ENCODE measurements at regions not wholly inside any gene's neighbourhood (a gene's known extent, or its start where the extent isn't known, plus 50 kb on each side); places are given as distances from the start of the nearest gene placed in this dataset.

- Histone ChIP-seq H3K27me3 (ENCODE audit: control insufficient read depth in 2 of 2, insufficient read depth in 2 of 2, low read length in 2 of 2) (peaks cover 0 to 13% of the 10 kb centered on the region in 2 experiments; a peak in 2 of 5 replicates), H3K4me1 (replicated peaks in 1 of 2; ENCODE audit: control insufficient read depth in 2 of 2, insufficient read depth in 2 of 2, low read length in 2 of 2) (no peaks in the 10 kb centered on the region), H4K20me1 (replicated peaks; ENCODE audit: control insufficient read depth, insufficient read depth, low read length) (no peaks in the 10 kb centered on the region), H3K4me3 (no peak overlapping the region), H3K9me3 (replicated peaks; ENCODE audit: control insufficient read depth, insufficient read depth, low read depth, low read length) (no peaks in the 10 kb centered on the region), H3K36me3 (ENCODE audit: control insufficient read depth, insufficient read depth, low read length) (no peaks in the 10 kb centered on the region), H3K79me2 (ENCODE audit: control insufficient read depth, insufficient read depth, low read length) (no peaks in the 10 kb centered on the region), H3K27ac (ENCODE audit: extremely low read depth, low read depth, low read length) (no peak overlapping the region), H3K9me1 (ENCODE audit: control insufficient read depth, insufficient read depth, low read length) (no peaks in the 10 kb centered on the region), H2AFZ (ENCODE audit: low read depth, low read length) (no peak overlapping the region), H3K9ac (ENCODE audit: insufficient read depth in 1 of 2, low read depth in 2 of 2, low read length in 2 of 2) (no peak overlapping the region), H3K4me2 (ENCODE audit: insufficient read depth, low read length) (no peak overlapping the region)
- FAIRE-seq = no peak
- no TSS peak for BruUV-seq (replicated peaks)
- in situ Hi-C loops (cut with MboI) (no loop called here), intact Hi-C loops (cut with micrococcal nuclease) (no loop called here)
- ChIA-PET POLR2A (no interaction called here), CTCF (ENCODE audit: low intra/inter-chr PET ratio) (no interaction called here)
- under 1% methylated on average over 11 of the region's 12 CpGs for WGBS (ENCODE audit: insufficient coverage, low coverage, missing lambda C conversion rate)
- ATAC-seq = no peak
- TF ChIP-seq ATF7 (IDR thresholded peaks at IDR 0.05) (no peak), ZNF253 (CRISPR knock-in tag; conservative IDR thresholded peaks at IDR 0.05) (no peak), CHD7 (IDR thresholded peaks at IDR 0.05; ENCODE audit: low read depth, low read length) (no peak)
- TF ChIP-seq, protein P1, sequence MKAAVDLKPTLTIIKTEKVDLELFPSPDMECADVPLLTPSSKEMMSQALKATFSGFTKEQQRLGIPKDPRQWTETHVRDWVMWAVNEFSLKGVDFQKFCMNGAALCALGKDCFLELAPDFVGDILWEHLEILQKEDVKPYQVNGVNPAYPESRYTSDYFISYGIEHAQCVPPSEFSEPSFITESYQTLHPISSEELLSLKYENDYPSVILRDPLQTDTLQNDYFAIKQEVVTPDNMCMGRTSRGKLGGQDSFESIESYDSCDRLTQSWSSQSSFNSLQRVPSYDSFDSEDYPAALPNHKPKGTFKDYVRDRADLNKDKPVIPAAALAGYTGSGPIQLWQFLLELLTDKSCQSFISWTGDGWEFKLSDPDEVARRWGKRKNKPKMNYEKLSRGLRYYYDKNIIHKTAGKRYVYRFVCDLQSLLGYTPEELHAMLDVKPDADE (conservative IDR thresholded peaks at IDR 0.05; ENCODE audit: control insufficient read depth, low read depth, low read length) = no peak
- no peak for DNase-seq (ENCODE audit: extremely low read depth in 1 of 4, low spot score in 3 of 4)
These were observed 108.1 kb upstream of the GJB6 start for GRCh38 chr13:20340136-20340758.
